ENCODE measurements at regions not wholly inside any gene's neighbourhood (a gene's known extent, or its start where the extent isn't known, plus 50 kb on each side); places are given as distances from the start of the nearest gene placed in this dataset.

DNA sequence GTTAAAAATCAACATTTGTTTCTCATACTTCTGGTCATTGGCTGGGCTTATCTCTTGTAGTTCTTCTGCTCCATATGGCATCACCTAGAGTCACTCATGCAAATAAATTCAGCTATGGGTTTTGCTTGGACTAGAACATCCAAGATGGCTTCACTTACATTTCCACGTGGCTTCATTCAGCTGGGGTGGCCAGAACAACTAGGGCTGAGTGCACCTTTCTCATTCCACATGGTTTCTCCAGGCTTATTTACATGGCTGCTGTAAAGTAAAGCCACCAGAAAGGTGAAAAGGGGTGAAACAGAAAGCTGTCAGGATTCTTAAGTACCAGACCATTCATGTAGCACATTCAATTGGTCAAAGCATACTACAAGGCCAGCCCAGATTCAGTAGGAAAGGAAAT lies 151.1 kb upstream of the BMP2 start:
- H3K27me3 ChIP-seq (replicated peaks; ENCODE audit: insufficient read depth): no peaks in the 10 kb centered on the region
- DNase-seq (ENCODE audit: low spot score) (no peak), ATAC-seq (ENCODE audit: insufficient number of reproducible peaks, low FRiP score, low read depth) (no peak)
- no peaks in the 10 kb centered on the region for H3K36me3 ChIP-seq
- H3K9me3 ChIP-seq: no peaks in the 10 kb centered on the region
- no peak overlapping the region for H3K4me3 ChIP-seq
- TF ChIP-seq, protein P1, sequence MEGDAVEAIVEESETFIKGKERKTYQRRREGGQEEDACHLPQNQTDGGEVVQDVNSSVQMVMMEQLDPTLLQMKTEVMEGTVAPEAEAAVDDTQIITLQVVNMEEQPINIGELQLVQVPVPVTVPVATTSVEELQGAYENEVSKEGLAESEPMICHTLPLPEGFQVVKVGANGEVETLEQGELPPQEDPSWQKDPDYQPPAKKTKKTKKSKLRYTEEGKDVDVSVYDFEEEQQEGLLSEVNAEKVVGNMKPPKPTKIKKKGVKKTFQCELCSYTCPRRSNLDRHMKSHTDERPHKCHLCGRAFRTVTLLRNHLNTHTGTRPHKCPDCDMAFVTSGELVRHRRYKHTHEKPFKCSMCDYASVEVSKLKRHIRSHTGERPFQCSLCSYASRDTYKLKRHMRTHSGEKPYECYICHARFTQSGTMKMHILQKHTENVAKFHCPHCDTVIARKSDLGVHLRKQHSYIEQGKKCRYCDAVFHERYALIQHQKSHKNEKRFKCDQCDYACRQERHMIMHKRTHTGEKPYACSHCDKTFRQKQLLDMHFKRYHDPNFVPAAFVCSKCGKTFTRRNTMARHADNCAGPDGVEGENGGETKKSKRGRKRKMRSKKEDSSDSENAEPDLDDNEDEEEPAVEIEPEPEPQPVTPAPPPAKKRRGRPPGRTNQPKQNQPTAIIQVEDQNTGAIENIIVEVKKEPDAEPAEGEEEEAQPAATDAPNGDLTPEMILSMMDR (IDR thresholded peaks at IDR 0.05): no peak
- no peak overlapping the region for H3K27ac ChIP-seq
- no peaks in the 10 kb centered on the region for H3K4me1 ChIP-seq (ENCODE audit: control insufficient read depth in 1 of 2, low read depth in 2 of 2)

DNA sequence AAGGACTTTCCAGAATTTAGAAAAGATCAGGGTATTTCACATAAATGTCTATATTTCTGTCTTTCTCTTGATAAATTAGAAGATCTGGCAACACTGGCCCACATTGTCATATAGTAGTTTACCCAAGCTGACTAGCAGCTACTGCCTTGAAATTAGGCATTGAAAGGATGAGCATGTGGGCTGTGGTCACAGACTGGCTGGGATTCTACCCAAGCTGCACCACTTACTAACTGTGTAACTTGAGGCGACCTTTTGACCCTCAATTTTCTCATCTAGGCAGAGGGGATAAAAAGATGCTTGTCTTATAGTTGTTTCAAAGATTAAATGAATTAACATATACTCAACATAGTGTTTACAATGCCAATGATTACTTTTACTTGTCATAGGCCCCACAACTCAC lies 152.7 kb upstream of the BMP2 start:
- Histone ChIP-seq H3K4me3 (no peak overlapping the region), H3K4me1 (ENCODE audit: control insufficient read depth in 1 of 2, low read depth in 2 of 2) (no peaks in the 10 kb centered on the region), H3K9me3 (no peaks in the 10 kb centered on the region), H3K27me3 (replicated peaks; ENCODE audit: insufficient read depth) (no peaks in the 10 kb centered on the region), H3K27ac (no peak overlapping the region), H3K36me3 (no peaks in the 10 kb centered on the region)
- TF ChIP-seq, protein P1 (IDR thresholded peaks at IDR 0.05): no peak
- ATAC-seq (ENCODE audit: insufficient number of reproducible peaks, low FRiP score, low read depth) (no peak), DNase-seq (ENCODE audit: low spot score) (no peak)

DNA sequence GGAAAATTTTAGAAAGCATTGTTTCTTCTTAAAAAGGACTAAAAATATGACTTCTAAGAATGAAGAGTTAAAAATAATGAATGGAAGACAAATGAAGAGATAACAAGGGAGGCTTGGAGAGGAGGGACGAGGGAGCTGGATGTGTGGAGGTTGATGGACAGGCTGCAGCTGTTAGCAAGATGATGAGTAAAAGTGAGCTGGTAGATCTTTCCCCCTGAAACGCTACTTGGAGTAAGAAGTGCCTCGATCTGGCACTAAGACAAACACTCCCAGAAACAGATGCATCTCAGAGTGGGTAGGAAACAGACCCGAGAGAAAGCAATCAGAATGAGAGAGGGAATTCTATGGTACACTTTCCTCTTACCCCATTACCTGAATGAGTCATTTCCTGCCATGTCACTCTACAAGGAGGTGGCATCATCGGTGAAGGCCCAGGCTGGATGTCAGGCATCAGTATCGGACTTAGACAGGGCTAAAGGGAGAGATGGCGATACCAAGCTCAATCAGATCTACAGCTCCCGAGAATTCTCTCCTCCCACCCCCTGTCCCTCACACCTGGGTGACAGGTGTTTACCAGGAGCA lies 154.1 kb upstream of the BMP2 start:
- no peaks in the 10 kb centered on the region for H3K36me3 ChIP-seq
- H3K9me3 ChIP-seq: no peaks in the 10 kb centered on the region
- H3K4me3 ChIP-seq: no peak overlapping the region
- H3K4me1 ChIP-seq (ENCODE audit: control insufficient read depth in 1 of 2, low read depth in 2 of 2): no peaks in the 10 kb centered on the region
- no peaks in the 10 kb centered on the region for H3K27me3 ChIP-seq (replicated peaks; ENCODE audit: insufficient read depth)
- TF ChIP-seq, protein P1 (IDR thresholded peaks at IDR 0.05): no peak
- ATAC-seq (ENCODE audit: insufficient number of reproducible peaks, low FRiP score, low read depth): no peak
- no peak for DNase-seq (ENCODE audit: low spot score)
- H3K27ac ChIP-seq: no peak overlapping the region

DNA sequence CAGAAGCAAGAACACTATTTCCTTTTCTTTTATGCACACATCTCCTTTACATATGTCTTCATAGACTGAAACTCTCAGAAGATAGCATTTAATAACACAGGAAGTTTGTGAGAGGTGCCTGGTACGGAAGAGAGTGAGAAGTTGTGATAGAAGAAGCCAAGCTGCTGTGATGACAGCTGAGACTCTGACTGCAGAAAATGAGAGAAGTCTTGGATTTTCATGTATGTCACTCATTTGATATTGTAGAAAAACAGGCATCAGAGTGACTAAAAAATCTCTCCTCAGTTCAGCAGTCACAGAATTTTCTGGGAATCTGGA lies 154.9 kb upstream of the BMP2 start:
- no peak overlapping the region for H3K4me3 ChIP-seq
- H3K27ac ChIP-seq: no peak overlapping the region
- H3K27me3 ChIP-seq (replicated peaks; ENCODE audit: insufficient read depth): no peaks in the 10 kb centered on the region
- no peak for ATAC-seq (ENCODE audit: insufficient number of reproducible peaks, low FRiP score, low read depth)
- no peaks in the 10 kb centered on the region for H3K36me3 ChIP-seq
- no peaks in the 10 kb centered on the region for H3K4me1 ChIP-seq (ENCODE audit: control insufficient read depth in 1 of 2, low read depth in 2 of 2)
- H3K9me3 ChIP-seq: no peaks in the 10 kb centered on the region
- no peak for DNase-seq (ENCODE audit: low spot score)
- TF ChIP-seq, protein P1 (IDR thresholded peaks at IDR 0.05): no peak

DNA sequence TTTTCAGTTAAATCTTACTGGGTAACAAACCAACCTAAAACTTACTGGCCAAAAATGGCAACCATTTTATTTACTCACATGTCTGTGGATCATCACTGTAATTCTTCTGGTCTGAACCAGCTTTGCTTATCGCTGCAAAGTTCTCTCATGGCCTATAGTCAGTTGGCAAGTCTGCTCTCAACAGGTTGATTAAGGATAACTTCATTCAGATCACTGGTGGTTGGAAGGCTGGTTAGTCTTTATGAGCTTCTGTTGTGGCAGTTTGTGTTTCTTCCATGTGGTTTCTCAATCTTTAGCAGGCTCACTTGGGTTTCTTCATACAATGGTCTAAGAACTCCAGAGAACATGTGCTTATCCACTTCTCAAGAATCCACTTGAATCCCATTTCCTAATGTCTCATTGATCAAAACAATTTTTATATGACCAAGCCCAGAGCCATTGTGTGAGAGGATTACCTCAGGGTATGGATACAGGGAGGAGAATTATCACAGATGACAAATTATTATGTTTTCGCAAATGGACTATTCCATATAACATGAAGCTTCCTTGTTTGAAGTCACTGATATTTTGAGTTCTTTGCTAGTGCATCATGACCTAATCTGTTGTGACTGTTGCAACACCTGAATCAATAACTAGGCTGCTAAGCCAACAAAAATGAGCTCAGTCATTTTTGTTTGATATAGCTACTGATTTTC lies 155.4 kb upstream of the BMP2 start:
- ATAC-seq (ENCODE audit: insufficient number of reproducible peaks, low FRiP score, low read depth) (no peak), DNase-seq (ENCODE audit: low spot score) (no peak)
- H3K36me3 ChIP-seq: no peaks in the 10 kb centered on the region
- H3K27me3 ChIP-seq (replicated peaks; ENCODE audit: insufficient read depth): no peaks in the 10 kb centered on the region
- H3K4me1 ChIP-seq (ENCODE audit: control insufficient read depth in 1 of 2, low read depth in 2 of 2): no peaks in the 10 kb centered on the region
- no peaks in the 10 kb centered on the region for H3K9me3 ChIP-seq
- no peak overlapping the region for H3K27ac ChIP-seq
- no peak overlapping the region for H3K4me3 ChIP-seq
- TF ChIP-seq, protein P1 (IDR thresholded peaks at IDR 0.05): no peak
